ENCODE measurements at regions not wholly inside any gene's neighbourhood (a gene's known extent, or its start where the extent isn't known, plus 50 kb on each side); places are given as distances from the start of the nearest gene placed in this dataset.

DNA sequence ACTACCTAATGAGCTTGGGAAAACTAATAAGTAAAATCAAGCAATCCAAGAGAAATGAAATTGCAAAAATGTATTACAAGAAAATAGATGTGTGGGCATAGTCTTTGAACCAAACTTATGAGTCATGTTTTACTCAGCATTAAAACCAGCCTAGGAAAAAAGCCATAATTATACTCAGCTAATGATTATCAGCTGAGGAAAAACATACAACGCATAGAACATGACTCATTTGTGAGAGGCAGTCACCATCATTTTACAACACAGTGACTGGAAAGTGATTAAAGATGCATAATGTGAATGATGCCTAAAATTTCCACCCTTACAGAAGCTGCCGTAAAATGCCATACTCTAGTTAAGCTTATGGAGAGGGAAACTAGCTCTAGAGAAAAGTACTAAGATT lies 238.0 kb upstream of the EOMES start:
- Mint-ChIP-seq H3K36me3 (ENCODE audit: low read depth) (peaks cover 2% of the 10 kb centered on the region), H3K27ac (ENCODE audit: unreplicated experiment) (no peak overlapping the region), H3K4me3 (ENCODE audit: unreplicated experiment) (no peak overlapping the region), H3K9me3 (ENCODE audit: low read depth) (peaks cover 6% of the 10 kb centered on the region), H3K4me1 (ENCODE audit: low read depth) (no peaks in the 10 kb centered on the region), H3K27me3 (ENCODE audit: low read depth) (no peaks in the 10 kb centered on the region)
- DNase-seq (ENCODE audit: low spot score), result no peak
- TF ChIP-seq CTCF (IDR thresholded peaks at IDR 0.05), result no peak

DNA sequence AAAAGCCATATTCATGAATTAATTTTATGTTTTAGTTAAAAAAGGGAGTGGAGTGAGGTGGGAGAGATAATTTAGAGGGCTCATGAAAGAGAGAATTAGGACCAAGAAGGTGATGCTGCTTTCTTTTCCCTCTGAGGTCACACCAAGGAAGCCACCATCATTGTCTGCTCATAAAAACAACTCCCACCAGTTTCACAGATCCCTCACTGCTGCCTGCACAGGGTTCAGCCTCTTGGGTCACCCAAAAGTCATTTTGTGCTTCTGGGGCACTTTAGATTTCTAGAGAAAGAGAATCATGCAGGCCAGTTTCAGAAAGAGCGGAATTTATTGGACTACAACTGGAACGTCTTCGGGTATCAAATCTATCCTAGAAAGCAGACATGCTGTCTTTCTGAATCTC lies 241.4 kb upstream of the EOMES start:
- no peak for TF ChIP-seq CTCF (IDR thresholded peaks at IDR 0.05)
- peaks cover 1% of the 10 kb centered on the region for H3K36me3 Mint-ChIP-seq (ENCODE audit: low read depth)
- H3K27ac Mint-ChIP-seq (ENCODE audit: unreplicated experiment), result no peak overlapping the region
- H3K4me1 Mint-ChIP-seq (ENCODE audit: low read depth), result no peaks in the 10 kb centered on the region
- no peaks in the 10 kb centered on the region for H3K27me3 Mint-ChIP-seq (ENCODE audit: low read depth)
- peaks cover 2% of the 10 kb centered on the region for H3K9me3 Mint-ChIP-seq (ENCODE audit: low read depth)
- H3K4me3 Mint-ChIP-seq (ENCODE audit: unreplicated experiment), result no peak overlapping the region
- no peak for DNase-seq (ENCODE audit: low spot score)

GRCh38 chr3:27971600-27971999 lies 249.5 kb upstream of the EOMES start:
- Mint-ChIP-seq H3K36me3 (ENCODE audit: low read depth) (no peaks in the 10 kb centered on the region), H3K27ac (ENCODE audit: unreplicated experiment) (no peak overlapping the region), H3K4me3 (ENCODE audit: unreplicated experiment) (no peak overlapping the region)

DNA sequence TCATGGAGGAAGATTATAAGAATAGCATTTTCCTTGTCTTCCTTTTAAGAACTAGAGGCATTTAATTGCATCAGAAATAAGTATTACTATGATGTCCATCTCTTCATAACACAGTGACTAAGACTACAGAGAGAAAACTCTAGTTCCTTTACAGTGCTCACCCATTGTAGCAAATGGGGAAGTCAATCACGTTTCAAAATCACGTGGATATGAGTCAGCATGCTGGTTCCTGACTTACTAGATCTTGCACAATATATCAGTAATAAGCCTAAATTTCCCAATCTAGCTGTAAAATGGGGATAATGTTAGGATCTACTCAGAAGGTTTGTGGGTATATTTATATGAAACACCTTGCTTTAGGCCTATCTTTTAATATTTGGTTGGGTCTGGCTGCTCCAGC lies 254.8 kb upstream of the EOMES start:
- H3K4me1 Mint-ChIP-seq (ENCODE audit: low read depth), result no peaks in the 10 kb centered on the region
- no peak for DNase-seq (ENCODE audit: low spot score)
- H3K4me3 Mint-ChIP-seq (ENCODE audit: unreplicated experiment), result no peak overlapping the region
- H3K27me3 Mint-ChIP-seq (ENCODE audit: low read depth), result peaks cover 2% of the 10 kb centered on the region
- H3K9me3 Mint-ChIP-seq (ENCODE audit: low read depth), result no peaks in the 10 kb centered on the region
- no peak overlapping the region for H3K27ac Mint-ChIP-seq (ENCODE audit: unreplicated experiment)
- no peaks in the 10 kb centered on the region for H3K36me3 Mint-ChIP-seq (ENCODE audit: low read depth)
- TF ChIP-seq CTCF (IDR thresholded peaks at IDR 0.05), result no peak

More at GRCh38 chr3:27971600-27971999, 249.5 kb upstream of the EOMES start:
- no peak for TF ChIP-seq CTCF (IDR thresholded peaks at IDR 0.05)
- no peak for DNase-seq (ENCODE audit: low spot score)
- Mint-ChIP-seq H3K27me3 (ENCODE audit: low read depth) (no peaks in the 10 kb centered on the region), H3K9me3 (ENCODE audit: low read depth) (no peaks in the 10 kb centered on the region), H3K4me1 (ENCODE audit: low read depth) (no peaks in the 10 kb centered on the region)

DNA sequence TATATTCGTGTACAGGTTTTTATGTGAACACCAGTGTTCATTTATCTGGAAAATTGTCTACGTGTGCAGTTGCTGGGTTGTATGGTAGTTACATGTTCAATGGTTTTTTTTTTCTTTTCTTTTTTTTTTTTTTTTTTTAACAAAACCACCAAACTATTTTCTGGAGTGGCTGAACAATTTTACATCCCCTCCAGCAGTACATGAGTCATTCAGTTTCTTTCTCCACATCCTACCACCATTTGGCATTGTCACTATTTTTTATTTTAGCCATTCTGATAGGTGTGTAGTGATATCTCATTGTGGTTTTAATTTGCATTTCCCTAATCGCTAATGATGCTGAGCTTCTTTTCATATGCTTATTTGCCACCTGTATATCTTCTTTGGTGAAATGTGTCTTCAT lies 256.3 kb upstream of the EOMES start:
- Mint-ChIP-seq H3K27ac (ENCODE audit: unreplicated experiment) (no peak overlapping the region), H3K36me3 (ENCODE audit: low read depth) (no peaks in the 10 kb centered on the region), H3K4me1 (ENCODE audit: low read depth) (no peaks in the 10 kb centered on the region), H3K4me3 (ENCODE audit: unreplicated experiment) (no peak overlapping the region), H3K9me3 (ENCODE audit: low read depth) (no peaks in the 10 kb centered on the region), H3K27me3 (ENCODE audit: low read depth) (peaks cover 2% of the 10 kb centered on the region)
- no peak for TF ChIP-seq CTCF (IDR thresholded peaks at IDR 0.05)
- no peak for DNase-seq (ENCODE audit: low spot score)
